ENCODE measurements at regions not wholly inside any gene's neighbourhood (a gene's known extent, or its start where the extent isn't known, plus 50 kb on each side); places are given as distances from the start of the nearest gene placed in this dataset.

- Histone ChIP-seq H3K9me3 (replicated peaks; ENCODE audit: control insufficient read depth, insufficient read depth, low read length) (no peaks in the 10 kb centered on the region; the same call in 2 of the 3 replicates), H3K36me3 (ENCODE audit: control insufficient read depth in 2 of 2, insufficient read depth in 2 of 2, low read length in 1 of 2) (no peaks in the 10 kb centered on the region), H3K4me1 (ENCODE audit: control insufficient read depth, insufficient read depth, low read length) (no peaks in the 10 kb centered on the region), H3K9ac (ENCODE audit: control insufficient read depth, insufficient read depth, low read length) (no peak overlapping the region), H3K27ac (ENCODE audit: control insufficient read depth, insufficient read depth) (no peak overlapping the region), H3K4me3 (no peak overlapping the region), H2AFZ (ENCODE audit: control insufficient read depth, low read depth, low read length) (no peak overlapping the region), H4K20me1 (ENCODE audit: control insufficient read depth, insufficient read depth) (no peaks in the 10 kb centered on the region), H3K27me3 (replicated peaks in 1 of 2; ENCODE audit: control insufficient read depth in 2 of 2, insufficient read depth in 2 of 2, low read length in 1 of 2) (no peaks in the 10 kb centered on the region), H3K79me2 (ENCODE audit: control insufficient read depth, insufficient read depth, low read length) (no peaks in the 10 kb centered on the region), H3K4me2 (ENCODE audit: control insufficient read depth, insufficient read depth) (no peak overlapping the region)
- intact Hi-C loops (cut with micrococcal nuclease; ENCODE audit: unreplicated experiment) (no loop called here), in situ Hi-C loops (cut with MboI) (no loop called here)
- CTCF ChIA-PET = no interaction called here
- TF ChIP-seq KLF5 (IDR thresholded peaks at IDR 0.05; ENCODE audit: partially characterized antibody) (no peak), SP1 (IDR thresholded peaks at IDR 0.05; ENCODE audit: low read depth, low read length) (no peak), REST (IDR thresholded peaks at IDR 0.05; ENCODE audit: low read depth, low read length) (no peak), MEF2B (IDR thresholded peaks at IDR 0.05; ENCODE audit: partially characterized antibody, poor library complexity, severe bottlenecking) (no peak), MXI1 (IDR thresholded peaks at IDR 0.05; ENCODE audit: low read depth, low read length) (no peak), ZNF622 (IDR thresholded peaks at IDR 0.05) (no peak), FOXK2 (IDR thresholded peaks at IDR 0.05) (no peak), EGR1 (IDR thresholded peaks at IDR 0.05; ENCODE audit: borderline replicate concordance in 1 of 2, low read depth in 2 of 2, low read length in 2 of 2) (no peak), MTA2 (IDR thresholded peaks at IDR 0.05; ENCODE audit: low read depth) (no peak), SIX5 (IDR thresholded peaks at IDR 0.05; ENCODE audit: low read depth, low read length, severe bottlenecking) (no peak)
- POLR2A ChIA-PET = no interaction called here
- SMC1A ChIA-PET (ENCODE audit: uncharacterized antibody, unreplicated experiment) = interaction anchor here (1.3 kb wide), 1 partner anchor 10 kb away, joined by 3 read pairs; no protein-coding TSS in a partner anchor
- ATAC-seq (no peak), FAIRE-seq (no peak), DNase-seq (ENCODE audit: low read depth, low spot score) (no peak)
- no TSS peak for BruUV-seq (replicated peaks)
- WGBS (ENCODE audit: insufficient coverage, insufficient replicate concordance, low lambda C conversion rate, missing lambda C conversion rate) = 22% methylated on average over 1 of the region's 1 CpG
- RAD21 ChIA-PET (ENCODE audit: unreplicated experiment) = no interaction called here
Measured at GRCh38 chr5:130335117-130335516, 430.9 kb downstream of the CHSY3 start.
